T-helper 2 cell treated with Interferon-gamma antibody and Interleukin-4, amounts not matched to agents 100 ng/mL and 5 ng/mL, for 36 hours (primary cell): ENCODE measurements at regions not wholly inside any gene's neighbourhood (a gene's known extent, or its start where the extent isn't known, plus 50 kb on each side); places are given as distances from the start of the nearest gene placed in this dataset.

Source experiments
- intact Hi-C: fragments of 100-400 bp; cut with micrococcal nuclease; formaldehyde crosslinking; loops from one replicate; pipeline ENCODE4 v1.15.1; 2023

DNA sequence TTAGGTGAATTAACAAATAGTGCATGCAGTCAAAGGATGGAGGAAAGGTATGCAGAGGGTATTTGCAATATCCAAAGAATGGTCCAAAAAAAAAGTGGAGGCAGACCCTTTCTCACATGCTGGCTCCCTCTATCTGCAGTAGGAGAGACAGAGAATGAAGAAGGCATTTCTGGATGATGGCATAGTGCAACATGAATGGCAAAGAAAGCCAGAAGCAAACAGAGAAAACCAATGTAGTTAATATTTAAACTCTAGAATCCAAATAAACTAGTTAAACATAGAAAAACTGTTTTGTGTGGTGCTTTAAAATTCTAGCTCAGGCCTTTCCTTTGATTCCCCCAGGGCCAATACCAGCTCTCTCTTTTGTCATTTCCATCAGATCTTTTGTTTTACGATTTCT, 403.1 kb upstream of the WWC1 start:
- intact Hi-C loops = no loop called here

DNA sequence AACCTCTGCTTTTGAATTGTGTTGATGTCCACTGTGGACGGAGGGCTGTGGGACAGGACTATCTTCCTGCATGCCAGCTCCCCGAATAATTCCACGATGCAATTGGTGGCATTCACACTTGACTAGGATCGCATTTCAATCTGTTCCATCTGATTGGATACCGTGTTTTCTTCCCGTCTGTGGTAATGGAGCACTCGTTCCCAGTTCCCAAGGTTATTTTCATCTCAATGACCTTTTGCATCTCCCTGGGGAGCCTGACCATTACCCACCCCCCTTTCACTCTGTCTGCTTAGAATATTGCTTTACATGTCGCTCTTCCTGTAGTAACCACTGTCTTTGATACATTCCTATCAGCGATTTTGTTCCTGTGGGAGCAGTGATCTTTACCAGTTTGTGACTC, 402.2 kb upstream of the WWC1 start:
- intact Hi-C loops = no loop called here

DNA sequence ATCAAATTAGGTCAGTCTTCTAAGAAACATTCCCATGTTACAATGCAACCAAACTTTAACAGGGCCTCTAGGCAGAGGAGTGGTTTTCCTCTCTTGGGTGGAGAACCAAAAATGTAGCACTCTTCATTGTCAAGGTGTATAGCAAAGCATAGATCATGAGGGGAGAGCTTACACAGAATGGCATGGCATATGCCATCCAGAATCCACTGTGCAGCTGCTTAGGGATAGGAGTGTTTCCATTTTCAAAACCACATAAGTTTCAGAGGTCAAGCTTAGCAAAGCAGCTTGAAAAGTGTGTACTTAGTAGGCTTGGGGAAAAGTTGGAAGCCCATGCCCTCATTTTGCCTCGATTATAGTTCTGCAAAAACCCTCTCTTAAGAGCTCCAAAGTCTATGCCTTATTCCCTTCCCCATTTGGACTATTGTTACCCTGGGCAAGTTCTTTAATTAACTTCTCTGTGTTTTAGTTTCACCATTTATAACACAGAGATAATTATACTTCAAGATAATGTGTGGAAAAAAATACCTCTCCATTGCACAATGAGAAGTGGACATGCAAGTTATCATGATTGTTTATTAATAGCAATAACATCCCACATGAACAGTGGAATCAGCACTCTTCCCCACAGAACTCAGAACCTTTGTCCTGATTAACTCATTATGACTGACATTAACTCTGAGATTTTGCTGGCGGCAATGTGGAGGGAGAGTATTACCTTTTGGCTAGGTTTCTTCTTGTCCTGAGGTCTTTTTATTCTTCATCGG, 398.9 kb upstream of the WWC1 start:
- intact Hi-C loops = no loop called here

DNA sequence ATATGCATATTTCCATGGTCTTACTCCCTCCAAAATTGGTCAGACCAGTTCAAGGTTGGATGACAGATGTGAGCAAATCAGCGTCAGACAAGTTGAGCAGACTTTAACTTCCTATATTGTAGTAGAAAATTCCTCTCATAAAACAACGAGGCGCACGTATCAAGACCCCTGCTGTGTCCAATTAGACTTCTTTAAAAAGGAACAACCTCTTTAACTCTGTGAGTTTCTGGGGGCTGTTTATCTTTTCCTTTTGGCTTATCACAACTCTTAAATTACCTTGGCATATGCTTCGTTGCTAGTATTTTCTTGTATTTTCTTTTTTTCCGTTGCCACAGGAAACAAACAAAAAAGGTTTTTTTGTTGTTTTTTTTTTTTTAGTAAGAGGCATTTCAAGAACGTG, 398.2 kb upstream of the WWC1 start:
- intact Hi-C loops = no loop called here

DNA sequence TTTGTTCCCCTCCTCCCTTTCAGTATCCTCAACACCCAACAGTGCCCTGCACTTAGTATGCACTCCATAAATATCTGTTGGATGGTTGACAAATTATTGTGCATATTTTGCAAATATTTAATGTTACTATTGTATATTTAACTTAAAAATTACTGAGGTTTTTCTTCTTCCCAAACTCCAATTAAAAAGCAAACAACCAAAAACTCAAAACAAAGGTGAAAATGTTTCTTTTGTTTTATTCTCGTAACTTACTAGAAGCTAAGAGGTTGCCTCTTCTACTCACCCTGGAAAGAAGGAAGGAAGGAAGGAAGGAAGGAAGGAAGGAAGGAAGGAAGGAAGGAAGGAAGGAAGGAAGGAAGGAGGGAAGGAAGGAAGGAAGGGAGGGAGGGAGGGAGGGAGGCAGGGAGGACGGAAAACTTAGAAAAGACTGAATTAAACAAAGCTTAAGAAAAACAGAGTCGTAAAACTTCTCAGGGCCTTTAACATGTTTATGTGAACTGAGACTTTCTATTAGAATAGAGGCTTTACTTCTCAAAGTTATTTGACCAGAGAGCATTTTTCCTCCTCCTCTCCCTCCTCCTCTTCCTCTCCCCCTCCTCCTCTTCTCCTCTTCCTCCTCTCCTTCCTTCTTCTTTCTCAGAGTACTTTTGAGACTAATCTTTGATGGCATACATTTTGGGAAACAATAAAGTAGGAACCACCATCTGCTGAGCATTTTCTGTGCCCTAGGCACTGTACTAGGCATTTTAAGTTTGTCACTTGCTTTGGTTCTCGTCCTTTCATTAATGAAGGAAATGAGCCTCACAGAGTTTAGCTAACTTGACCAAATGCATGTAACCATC, 396.6 kb upstream of the WWC1 start:
- intact Hi-C loops = no loop called here

DNA sequence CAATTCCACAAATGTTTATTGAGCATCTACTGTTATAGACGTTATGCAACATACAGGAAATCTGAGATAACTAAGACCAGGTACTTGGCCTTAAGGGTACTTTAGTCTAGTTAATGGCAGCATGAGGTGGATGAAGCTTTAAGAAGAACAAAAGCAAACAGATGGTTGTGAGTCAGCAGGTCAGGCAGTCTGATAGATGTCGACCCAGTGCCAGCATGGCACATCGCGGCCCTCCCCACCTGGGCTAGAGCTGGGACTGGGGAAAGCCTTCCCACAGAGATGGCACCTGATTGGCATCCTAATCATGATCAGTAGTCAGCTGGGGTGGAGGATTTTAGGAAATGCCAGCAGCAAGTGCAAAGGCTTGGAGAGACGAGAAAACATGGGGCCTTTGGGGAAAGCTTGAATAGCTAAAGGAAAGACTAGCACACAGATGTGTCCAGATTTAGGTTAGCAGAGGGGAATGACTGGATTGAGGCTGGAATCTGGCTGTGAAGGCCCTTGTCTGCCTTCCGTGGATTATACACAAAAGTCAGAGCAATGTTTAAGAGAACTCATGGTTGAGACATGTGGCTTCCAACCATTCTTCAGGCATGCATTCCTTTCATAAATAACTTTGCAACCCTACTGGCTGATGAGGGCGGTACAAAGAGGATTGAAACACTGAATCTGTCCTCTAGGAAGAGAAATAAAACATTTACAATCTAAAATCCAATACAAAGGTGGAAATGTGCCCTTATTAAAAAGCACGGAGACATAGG, 395.4 kb upstream of the WWC1 start:
- intact Hi-C loops = no loop called here

DNA sequence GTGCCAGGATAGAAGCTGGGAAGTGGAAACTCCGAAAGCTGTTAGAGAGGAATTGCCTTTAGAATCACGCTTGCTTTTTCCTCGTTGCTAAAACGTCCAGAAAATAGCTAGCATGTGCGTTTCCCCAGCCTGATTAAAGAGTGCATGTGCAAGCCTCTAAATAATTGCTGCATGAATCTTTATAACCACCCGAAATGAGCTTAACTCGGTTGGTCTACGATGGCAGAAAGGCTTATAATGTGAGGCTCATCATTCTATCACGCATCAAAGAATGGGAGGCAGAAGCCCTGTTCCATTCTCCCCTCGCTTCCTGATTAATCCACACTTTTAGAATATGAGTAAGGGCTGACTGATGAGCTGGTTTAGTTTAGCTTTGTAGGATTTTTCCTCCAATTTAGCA, 394.6 kb upstream of the WWC1 start:
- intact Hi-C loops = no loop called here

DNA sequence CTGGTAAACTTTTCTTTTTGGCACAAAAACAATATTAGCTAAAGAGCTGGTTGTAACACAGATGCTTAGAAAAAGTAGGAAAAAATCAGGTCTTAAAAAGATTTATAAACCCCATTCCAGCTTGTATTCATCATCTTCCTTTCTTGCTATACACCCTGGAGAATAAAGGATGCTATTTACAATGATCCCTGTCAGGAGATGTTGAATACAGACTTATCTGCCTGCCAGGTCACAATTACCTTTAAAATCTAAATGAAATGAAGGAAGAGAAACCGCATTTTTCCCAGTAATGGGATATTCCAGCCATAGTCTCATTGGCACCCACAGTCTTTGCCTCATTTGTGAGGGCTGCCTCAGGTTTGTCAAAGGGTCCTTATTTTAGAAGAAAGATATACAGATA, 394.1 kb upstream of the WWC1 start:
- intact Hi-C loops = no loop called here

DNA sequence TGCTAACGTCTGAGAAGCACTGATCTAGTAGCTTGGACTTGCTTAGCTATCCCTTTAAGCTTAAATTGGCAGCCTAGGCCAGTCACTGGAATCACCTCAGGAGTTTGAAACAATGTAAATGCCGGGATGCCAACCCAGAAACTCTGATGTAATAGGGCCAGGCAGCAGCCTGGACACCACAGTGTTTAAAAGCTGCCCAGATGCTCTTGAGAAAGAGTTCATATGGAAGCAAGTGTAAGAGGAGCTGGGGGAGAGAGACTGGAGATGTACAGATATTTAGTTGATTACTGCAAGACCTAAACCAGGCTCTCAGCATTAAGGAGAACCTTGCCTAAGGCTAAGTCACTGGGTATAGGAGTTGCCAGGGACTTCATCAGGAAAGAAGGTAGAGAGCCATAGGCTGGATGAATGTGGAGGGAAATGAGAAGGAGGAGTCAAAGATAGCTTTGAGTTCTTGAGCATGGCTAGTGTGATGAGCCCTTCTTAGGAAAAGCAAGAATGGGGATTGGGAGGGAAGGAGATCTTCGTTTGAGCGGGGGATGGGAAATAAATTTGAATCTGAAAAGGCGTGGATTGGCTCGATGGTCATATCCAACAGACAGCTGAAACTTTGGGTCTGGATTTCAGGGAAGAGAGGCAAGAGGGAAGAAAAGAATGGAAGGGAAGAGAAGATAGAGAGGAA, 392.9 kb upstream of the WWC1 start:
- intact Hi-C loops = no loop called here

DNA sequence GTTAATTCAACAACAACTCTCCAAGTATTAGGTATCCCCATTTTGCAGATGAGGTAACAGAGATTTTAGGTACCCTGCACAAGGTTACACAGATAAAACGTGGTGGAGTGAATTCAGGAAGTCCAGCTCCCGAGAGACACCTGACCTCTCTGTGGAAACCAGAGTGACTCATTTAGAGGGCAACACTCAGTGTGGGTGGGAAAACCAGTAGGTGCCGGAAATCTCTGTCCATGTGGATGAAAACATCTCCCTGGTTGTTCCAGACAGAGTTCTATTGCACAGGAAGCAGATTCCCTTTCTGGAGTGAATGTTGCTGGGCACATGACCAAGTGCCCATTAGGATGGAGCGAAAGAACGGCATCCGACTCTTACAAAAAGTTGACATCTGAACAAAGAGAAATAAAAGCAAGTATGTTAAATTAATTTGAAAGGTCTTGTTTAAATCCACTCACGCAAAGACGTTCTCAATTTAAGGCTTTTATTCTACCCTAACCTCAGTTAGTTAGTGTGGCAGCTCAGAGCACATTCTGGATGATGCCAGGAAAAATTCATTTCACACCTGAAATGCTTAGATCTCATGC, 391.9 kb upstream of the WWC1 start:
- intact Hi-C loops = no loop called here

DNA sequence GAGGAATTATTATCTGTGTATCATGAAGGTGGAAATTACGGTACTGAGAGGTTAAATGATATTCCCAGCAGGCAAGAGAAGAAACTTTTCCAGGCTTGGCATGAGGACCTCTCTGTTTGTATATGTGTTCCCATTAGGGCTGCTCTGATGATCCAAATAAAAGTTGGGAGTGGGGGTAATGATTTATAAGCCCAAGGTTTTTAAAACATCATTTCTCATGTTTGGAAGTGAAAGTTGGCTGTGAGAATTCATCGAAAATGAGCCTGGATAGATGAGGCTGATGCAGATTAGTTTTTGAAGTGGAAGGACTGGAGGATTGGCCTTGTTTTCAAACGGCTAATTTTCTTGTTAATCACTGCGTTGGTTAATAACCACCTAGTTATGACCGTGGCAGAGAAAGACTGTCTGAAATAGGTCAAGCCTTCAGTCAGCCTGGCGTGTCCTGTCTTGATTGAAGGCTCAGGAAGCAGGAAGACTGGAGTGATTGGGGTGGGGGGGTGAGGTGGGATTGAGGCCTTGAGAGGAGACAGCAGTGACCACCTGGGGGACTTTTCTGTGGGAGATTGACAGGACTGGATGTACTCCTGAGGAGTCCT, 391.0 kb upstream of the WWC1 start:
- intact Hi-C loops = no loop called here

DNA sequence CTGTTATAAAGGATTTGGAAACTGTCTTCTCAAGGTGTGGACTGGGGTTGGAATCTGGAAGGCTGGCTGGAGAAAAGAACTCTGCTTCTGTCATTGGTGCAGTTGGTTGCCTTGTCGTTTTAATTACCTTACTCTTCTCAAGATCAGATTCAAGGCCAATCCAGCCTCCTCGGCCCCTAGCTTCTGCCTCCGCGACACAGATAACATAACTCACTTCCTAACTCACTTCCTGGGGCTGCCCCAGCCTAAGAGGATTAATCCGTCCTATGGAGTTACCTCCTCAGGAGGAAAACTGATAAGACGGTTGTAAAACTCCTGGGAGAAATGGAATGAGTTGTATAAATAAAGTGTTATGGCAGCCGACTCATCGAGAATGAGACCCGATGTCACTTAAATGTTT, 389.1 kb upstream of the WWC1 start:
- intact Hi-C loops = no loop called here

DNA sequence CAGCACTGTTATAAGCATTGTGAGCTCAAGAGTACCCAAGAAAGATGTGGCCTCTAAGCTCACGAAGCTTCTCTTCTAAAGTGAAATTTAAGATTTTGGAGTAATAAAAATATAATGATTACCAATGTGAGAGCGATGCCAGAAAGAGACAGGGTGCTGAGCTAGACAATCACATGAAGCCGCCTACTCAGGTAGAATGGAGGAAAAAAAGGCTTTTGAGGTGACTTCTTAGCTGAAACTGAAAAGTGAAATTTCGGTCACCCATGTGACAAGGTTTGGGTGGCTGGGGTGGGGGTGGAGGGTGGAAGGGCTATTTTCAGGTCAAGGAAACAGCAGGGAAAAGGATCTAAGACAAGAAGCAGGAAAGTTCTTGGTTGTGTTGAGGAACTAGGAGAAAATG, 388.2 kb upstream of the WWC1 start:
- intact Hi-C loops = no loop called here

DNA sequence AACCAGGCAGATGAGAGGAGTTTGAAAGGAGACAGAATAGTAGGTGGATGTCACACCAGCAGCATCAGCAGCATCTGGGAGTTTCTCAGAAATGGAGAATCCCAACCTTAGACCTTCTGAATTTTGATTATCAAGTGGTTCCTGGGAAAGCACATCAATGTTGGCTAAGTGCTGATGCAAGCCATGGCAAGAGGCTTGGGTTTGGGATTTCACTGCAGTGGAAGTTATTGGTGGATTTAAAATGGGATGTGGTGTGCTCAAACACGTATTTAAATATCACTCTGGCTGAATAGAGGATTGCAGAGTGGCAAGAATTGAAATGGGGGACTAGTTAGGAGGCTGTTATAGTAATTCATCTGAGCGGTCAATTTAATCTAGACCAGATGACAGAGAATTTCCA, 387.8 kb upstream of the WWC1 start:
- intact Hi-C loops = no loop called here

DNA sequence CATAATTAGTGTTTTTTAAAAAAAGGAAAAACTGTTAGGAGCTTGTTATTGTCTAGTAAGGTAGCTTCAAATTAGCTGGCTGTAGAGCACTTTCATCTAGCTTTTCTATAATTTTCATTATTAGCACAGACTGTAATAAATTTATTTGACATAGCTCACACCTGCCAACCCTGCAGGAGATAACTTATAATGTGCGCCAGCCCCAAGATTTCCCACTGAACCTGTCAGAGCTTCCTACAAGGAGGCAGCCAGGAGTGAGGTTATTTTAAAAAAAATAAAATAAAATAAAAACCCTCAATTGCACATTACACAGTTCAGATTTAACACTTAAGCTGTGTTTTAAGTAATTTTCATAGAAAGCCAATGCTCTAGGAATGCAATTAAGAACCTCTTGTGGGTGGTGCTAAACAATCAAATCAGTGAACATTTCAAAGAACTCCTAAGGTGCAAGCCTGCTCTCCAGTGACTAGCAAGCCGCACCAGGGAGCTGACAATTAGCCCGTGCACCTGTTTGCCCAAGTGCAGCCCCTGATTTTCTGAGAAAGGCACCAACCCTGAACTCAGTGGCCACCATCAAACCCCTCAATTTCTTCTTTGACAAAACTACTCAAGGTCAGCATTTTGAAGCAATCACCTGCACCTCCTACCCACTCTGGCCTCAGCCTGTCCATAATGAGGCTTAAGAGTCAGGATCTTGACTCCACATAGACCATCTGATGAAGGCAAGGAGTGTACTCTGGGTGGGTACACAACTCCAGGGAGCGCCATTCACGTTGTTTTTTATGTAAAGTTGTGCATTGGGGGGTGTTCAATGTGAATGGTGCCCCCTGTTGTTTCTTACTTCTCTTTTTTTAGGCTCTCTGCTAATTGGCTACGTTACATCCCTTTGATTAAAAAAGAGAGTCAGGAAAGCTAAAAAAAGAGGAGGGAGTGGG, 385.3 kb upstream of the WWC1 start:
- intact Hi-C loops = no loop called here

DNA sequence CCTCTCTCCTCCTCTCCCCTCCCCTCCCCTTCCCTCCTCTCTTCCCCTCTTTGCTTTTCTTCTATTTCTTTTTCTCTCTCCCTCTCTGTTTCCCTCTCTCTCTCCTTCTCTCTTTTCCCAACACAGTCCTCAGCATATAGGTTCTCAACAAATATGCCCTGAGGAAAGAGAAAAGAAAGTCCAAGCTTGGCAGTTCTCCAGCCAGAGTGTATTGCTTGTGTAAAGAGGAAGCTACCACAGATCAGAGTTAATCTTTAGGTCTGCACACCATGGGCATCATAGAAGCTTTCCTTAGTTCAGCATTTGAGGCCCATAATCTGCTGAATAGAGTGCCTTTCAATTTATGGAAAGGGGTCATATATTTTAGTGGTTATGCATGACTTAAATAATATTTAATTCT, 382.8 kb upstream of the WWC1 start:
- intact Hi-C loops = no loop called here

DNA sequence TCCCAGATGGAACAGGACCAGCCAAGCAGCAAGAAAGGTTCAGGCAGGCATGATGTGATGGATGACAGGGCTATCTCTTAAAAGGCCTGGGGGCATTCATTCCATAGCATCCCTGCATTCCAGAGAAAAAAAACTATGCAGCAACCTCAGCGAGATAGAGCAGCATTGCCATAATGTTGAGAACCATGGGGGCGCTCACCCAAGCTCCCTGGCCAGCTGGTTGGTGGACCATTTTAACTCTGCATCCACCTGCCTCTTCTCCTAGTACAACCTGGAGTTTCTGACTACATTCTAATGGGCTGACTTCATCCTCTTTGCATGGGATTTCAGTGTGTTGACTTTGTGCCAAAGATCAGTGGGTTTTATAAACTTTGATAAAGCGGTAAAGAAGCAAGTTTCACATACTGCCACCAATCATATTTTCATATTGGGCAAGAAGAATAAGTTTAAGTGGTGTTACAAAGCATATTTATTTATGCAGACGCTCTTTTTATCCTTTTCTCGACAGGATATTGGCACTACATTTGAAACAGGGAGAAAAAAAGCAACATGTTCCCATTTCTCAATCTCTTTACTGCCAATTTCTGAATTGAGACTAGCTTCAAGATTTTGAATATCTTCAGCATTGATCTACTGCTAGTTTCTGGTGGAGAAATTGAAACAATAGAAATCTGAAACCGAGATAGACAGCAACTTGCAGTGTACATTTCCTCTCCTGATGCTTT, 378.3 kb upstream of the WWC1 start:
- intact Hi-C loops = no loop called here

DNA sequence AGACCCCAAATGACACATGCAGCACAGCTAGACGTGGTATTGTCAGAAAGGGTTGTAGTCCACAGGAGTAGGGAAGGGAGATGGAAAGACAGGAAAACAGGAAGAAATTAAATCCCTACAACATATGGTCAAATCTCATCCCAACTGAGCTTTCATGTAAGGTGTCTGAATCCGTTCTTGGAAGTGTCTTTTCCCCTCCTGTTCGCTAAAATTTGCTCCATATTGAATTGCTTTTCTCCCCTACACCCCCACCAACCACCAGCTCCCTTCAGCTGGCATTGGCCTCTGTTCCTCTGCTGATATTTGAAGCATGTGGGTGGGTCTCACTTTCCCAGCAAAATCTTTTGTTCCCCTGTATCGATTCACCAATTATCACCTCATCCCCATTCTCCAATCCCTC, 376.2 kb upstream of the WWC1 start:
- intact Hi-C loops = no loop called here

DNA sequence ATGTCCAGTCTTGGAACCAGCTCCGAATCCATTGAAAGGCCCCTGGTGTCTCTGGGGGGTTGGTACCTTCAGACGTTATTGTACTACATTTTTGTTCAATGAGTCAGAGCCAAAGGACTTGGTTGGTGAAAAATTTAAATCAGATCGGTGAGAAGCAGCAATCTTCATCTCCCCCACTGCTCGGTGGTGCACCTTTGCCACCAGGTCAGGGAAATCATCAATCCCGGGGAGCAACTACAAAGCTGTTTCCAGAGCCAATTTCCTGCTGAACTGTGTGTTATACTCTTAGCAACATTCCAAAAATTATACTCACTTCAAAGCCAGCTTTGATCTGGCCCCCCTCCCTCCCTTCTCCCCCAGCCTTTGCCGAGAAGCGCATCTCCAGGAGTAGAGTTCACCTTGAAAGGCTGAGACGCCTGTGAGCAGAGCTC, 375.2 kb upstream of the WWC1 start:
- intact Hi-C loops = no loop called here
